HEK293T (cell line): ENCODE measurements at regions not wholly inside any gene's neighbourhood (a gene's known extent, or its start where the extent isn't known, plus 50 kb on each side); places are given as distances from the start of the nearest gene placed in this dataset.
"Not testable (repeated sequence)": the region's sequence is repeated elsewhere in the genome, so short reads cannot be mapped to it uniquely, and the experiment has no call there.

Experiments
- CTCF ChIA-PET: fragments of 350-600 bp; formaldehyde crosslinking; extraction: SDS; loops from one replicate; lab custom pipeline; 2021; ENCODE audit warnings: antibody characterized with exemption, inconsistent platforms; lab: Yijun Ruan, JAX
- POLR2A ChIA-PET: fragments of 350-600 bp; formaldehyde crosslinking; extraction: SDS; loops from one replicate; lab custom pipeline; 2020; ENCODE audit warnings: antibody characterized with exemption, inconsistent platforms; lab: Yijun Ruan, JAX
- DNase-seq: peaks from one replicate; pipeline ENCODE4 v3.0.0; 2012; ENCODE audit warnings: mixed read lengths; ENCODE audit errors: extremely low spot score
- ARNT ChIP-seq: fragments of 450-650 bp; IDR thresholded peaks from 2 replicates; pipeline ENCODE4 v1.6.1; 2017; ENCODE audit warnings: mild to moderate bottlenecking
- BHLHE40 ChIP-seq: fragments of 450-650 bp; IDR thresholded peaks from 2 replicates; pipeline ENCODE4 v1.6.1; 2016; ENCODE audit warnings: mild to moderate bottlenecking, moderate library complexity, borderline replicate concordance
- CTBP1 ChIP-seq: fragments of 450-650 bp; IDR thresholded peaks from 2 replicates; pipeline ENCODE4 v1.6.1; 2016; ENCODE audit warnings: borderline replicate concordance
- ELF4 ChIP-seq: fragments of 450-650 bp; IDR thresholded peaks from 2 replicates; pipeline ENCODE4 v1.6.1; 2017; ENCODE audit warnings: antibody characterized with exemption
- FOXA1 ChIP-seq: fragments of 450-650 bp; IDR thresholded peaks from 2 replicates; pipeline ENCODE4 v1.6.1; 2016; ENCODE audit warnings: mild to moderate bottlenecking
- FOXK2 ChIP-seq: fragments of 450-650 bp; IDR thresholded peaks from 2 replicates; pipeline ENCODE4 v1.6.1; 2016; ENCODE audit warnings: mild to moderate bottlenecking
- FOXM1 ChIP-seq: fragments of 450-650 bp; IDR thresholded peaks from 2 replicates; pipeline ENCODE4 v1.6.1; 2017; ENCODE audit warnings: mild to moderate bottlenecking, borderline replicate concordance
- HDGF ChIP-seq: fragments of 450-650 bp; IDR thresholded peaks from 2 replicates; pipeline ENCODE4 v1.6.1; 2017; ENCODE audit warnings: antibody characterized with exemption, borderline replicate concordance
- L3MBTL2 ChIP-seq: fragments of 450-650 bp; conservative IDR thresholded peaks from 2 replicates; pipeline ENCODE4 v1.6.1; 2016; ENCODE audit warnings: mild to moderate bottlenecking
- LEF1 ChIP-seq: fragments of 450-650 bp; IDR thresholded peaks from 2 replicates; pipeline ENCODE4 v1.6.1; 2017; ENCODE audit warnings: mild to moderate bottlenecking, borderline replicate concordance
- NFRKB ChIP-seq: fragments of 450-650 bp; IDR thresholded peaks from 2 replicates; pipeline ENCODE4 v1.6.1; 2016; ENCODE audit warnings: mild to moderate bottlenecking, moderate library complexity
- SP1 ChIP-seq: fragments of 450-650 bp; IDR thresholded peaks from 2 replicates; pipeline ENCODE4 v1.6.1; 2017
- SUZ12 ChIP-seq: fragments of 450-650 bp; IDR thresholded peaks from 2 replicates; pipeline ENCODE4 v1.6.1; 2016; ENCODE audit warnings: mild to moderate bottlenecking
- TARDBP ChIP-seq: fragments of 450-650 bp; IDR thresholded peaks from 2 replicates; pipeline ENCODE4 v1.6.1; 2016
- ZNF384 ChIP-seq: fragments of 450-650 bp; IDR thresholded peaks from 2 replicates; pipeline ENCODE4 v1.6.1; 2016
- TF ChIP-seq, protein P1 (sequence below): fragments of 450-650 bp; IDR thresholded peaks from 2 replicates; pipeline ENCODE4 v1.6.1; 2016

DNA sequence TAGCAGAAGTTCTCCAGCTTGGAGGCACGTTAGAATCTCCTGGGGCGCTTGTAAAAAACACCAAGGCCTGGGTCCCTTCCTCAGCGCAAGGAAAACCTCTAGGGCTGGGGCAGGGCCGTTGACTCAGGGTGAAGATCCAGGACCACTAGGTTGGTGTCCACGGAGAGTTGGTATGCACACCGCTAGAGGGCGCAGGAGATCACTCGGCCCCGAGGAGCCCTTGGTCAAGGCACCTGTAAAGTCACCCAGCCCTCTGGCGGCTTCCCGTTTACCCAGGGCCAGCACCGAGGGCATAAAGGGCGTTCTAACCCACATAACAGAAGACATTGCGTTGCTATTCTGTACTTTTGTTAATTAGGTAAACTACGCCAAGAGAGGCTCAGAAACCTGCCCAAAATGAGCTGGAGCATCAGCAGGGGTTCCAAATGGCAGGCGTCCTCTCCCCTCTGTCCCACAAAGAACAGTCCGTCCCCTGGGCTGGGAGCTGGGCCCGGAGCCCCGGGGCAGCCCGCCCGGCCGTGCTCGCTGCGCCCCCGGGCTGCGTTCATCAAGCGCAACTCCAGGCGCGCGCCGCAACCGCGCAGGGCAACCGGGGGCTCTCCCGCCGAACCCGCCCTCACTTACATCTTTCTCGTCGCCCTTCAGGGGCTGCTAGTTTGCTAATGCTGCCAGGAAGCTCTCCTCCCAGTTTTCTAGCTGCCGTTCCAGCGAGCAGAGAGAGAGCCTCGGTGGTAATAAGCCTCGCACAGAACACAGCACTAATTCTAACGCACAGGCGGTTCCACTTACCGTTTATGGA lies 332.1 kb downstream of the ARRDC4 start:
- ChIA-PET POLR2A (no interaction called here), CTCF (interaction anchor here (0.6 to 2.4 kb wide), 10 partner anchors 8 to 530 kb away, joined by 3 to 11 read pairs (median 3); no protein-coding TSS in a partner anchor)
- peak; percentile 86 for DNase-seq
- TF ChIP-seq ELF4: no peak
- no peak for TF ChIP-seq L3MBTL2
- TF ChIP-seq ARNT: no peak
- no peak for TF ChIP-seq TARDBP
- TF ChIP-seq HDGF: no peak
- TF ChIP-seq FOXK2: no peak

DNA sequence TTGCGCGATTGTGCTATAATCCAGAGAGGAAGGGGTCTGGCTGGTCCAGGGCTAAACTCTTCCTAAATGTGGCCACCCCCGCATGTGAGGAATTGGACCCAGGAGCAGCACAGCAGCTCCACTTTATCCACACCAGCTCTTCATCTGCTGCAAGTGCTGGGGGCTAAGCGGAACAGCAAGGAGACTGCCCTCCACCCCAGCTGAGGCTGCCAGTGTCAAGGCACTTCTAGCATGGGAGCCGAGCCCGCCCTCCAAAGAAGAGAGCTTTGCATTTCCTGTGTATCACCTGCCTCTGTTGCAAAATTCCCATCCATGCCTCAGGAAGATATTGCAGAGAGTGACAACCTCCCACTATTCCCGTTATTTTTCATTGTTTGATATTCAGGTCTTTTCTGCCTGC lies 333.6 kb downstream of the ARRDC4 start:
- TF ChIP-seq FOXA1 (no peak), FOXK2 (no peak), ELF4 (no peak), SP1 (no peak)
- ChIA-PET CTCF (interaction anchor here (0.7 kb wide), 2 partner anchors 10 to 18 kb away, joined by 3 to 4 read pairs; no protein-coding TSS in a partner anchor), POLR2A (no interaction called here)
- DNase-seq: no peak

- peak; percentile 99 for TF ChIP-seq ZNF384
- CTCF ChIA-PET: interaction anchor here (0.6 to 1.2 kb wide), 5 partner anchors 9 to 133 kb away, joined by 3 to 9 read pairs (median 3); no protein-coding TSS in a partner anchor
- POLR2A ChIA-PET: not testable (repeated sequence)
- peak; percentile 59 for DNase-seq
Measured at GRCh38 chr15:98295101-98295759, 334.7 kb downstream of the ARRDC4 start.

DNA sequence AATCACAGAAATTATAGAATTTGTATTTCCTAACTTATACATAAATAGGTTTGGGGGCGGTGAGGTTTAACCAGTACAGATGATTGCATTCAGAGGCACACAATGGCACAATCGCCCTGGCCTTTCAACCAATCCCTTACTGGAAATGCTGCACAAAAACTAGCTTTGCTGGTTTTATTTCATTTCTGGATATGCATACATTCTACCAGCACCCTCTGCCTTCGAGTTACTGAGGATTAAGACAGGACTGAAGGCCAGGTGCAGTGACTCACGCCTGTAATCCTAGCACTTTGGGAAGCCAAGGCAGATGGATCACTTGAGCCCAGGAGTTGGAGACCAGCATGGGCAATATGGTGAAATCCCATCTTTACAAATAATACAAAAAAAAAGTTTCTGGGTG lies 336.1 kb downstream of the ARRDC4 start:
- POLR2A ChIA-PET: no interaction called here
- CTCF ChIA-PET: interaction anchor here (0.6 to 1.4 kb wide), 3 partner anchors 11 to 1707 kb away, joined by 3 to 4 read pairs (median 3); no protein-coding TSS in a partner anchor
- no peak for DNase-seq
- TF ChIP-seq FOXA1 (no peak), SUZ12 (no peak), ZNF384 (no peak), BHLHE40 (no peak)

- no peak for TF ChIP-seq LEF1
- TF ChIP-seq L3MBTL2: no peak
- TF ChIP-seq NFRKB: no peak
- no peak for TF ChIP-seq ELF4
- TF ChIP-seq, protein P1, sequence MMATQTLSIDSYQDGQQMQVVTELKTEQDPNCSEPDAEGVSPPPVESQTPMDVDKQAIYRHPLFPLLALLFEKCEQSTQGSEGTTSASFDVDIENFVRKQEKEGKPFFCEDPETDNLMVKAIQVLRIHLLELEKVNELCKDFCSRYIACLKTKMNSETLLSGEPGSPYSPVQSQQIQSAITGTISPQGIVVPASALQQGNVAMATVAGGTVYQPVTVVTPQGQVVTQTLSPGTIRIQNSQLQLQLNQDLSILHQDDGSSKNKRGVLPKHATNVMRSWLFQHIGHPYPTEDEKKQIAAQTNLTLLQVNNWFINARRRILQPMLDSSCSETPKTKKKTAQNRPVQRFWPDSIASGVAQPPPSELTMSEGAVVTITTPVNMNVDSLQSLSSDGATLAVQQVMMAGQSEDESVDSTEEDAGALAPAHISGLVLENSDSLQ: no peak
- TF ChIP-seq BHLHE40: no peak
- ChIA-PET CTCF (interaction anchor here (0.6 to 2.1 kb wide), 3 partner anchors 9 to 118 kb away, joined by 3 to 4 read pairs (median 3); no protein-coding TSS in a partner anchor), POLR2A (no interaction called here)
- no peak for DNase-seq
Measured at GRCh38 chr15:98304371-98304770, 343.9 kb downstream of the ARRDC4 start.

- ChIA-PET POLR2A (no interaction called here), CTCF (interaction anchor here (0.6 to 1.7 kb wide), 5 partner anchors 11 to 120 kb away, joined by 3 to 9 read pairs (median 4); no protein-coding TSS in a partner anchor)
- no peak for DNase-seq
- TF ChIP-seq, protein P1: no peak
- no peak for TF ChIP-seq CTBP1
- TF ChIP-seq NFRKB: no peak
- no peak for TF ChIP-seq SP1
- TF ChIP-seq FOXM1: no peak
Measured at GRCh38 chr15:98308117-98308516, 340.2 kb upstream of the IGF1R start.

GRCh38 chr15:98311566-98312188 lies 336.7 kb upstream of the IGF1R start:
- peak; percentile 65 for DNase-seq
- ChIA-PET CTCF (interaction anchor here (0.6 to 3.3 kb wide), 21 partner anchors 10 to 134 kb away, joined by 3 to 46 read pairs (median 4); no protein-coding TSS in a partner anchor), POLR2A (no interaction called here)
- TF ChIP-seq ARNT (no peak), LEF1 (no peak), SUZ12 (no peak), FOXM1 (no peak), FOXK2 (no peak), NFRKB (no peak), HDGF (no peak), TARDBP (no peak), CTBP1 (no peak), ZNF384 (no peak), SP1 (no peak), L3MBTL2 (no peak), FOXA1 (no peak), BHLHE40 (no peak), ELF4 (no peak)
- TF ChIP-seq, protein P1: no peak
